ELF-1 (cell line): ENCODE measurements at regions not wholly inside any gene's neighbourhood (a gene's known extent, or its start where the extent isn't known, plus 50 kb on each side); places are given as distances from the start of the nearest gene placed in this dataset.

Experiments used
- DNase-seq: peaks from one replicate; pipeline ENCODE4 v3.0.0-alpha.2; 2016; ENCODE audit warnings: low read depth, low spot score

DNA sequence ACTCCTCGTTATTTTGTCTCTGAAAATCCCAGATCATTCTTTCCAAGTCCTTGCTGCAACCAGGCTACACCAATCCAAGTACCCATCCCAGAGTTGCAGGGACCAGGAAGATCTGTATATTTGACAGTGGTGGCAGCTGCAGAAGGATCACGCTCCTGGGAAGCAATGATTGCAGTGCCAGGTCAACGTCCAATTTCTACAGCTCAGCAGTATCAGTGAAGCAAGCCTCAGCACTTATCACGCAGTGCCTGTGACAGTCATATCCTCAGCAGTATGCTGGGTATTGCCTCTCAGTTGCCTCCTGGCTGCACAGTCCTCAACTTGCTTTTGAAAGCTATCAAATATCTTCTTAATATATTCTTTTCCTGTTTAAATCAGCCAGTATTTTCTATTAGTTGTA, 66.7 kb downstream of the BARHL2 start:
- no peak for DNase-seq

DNA sequence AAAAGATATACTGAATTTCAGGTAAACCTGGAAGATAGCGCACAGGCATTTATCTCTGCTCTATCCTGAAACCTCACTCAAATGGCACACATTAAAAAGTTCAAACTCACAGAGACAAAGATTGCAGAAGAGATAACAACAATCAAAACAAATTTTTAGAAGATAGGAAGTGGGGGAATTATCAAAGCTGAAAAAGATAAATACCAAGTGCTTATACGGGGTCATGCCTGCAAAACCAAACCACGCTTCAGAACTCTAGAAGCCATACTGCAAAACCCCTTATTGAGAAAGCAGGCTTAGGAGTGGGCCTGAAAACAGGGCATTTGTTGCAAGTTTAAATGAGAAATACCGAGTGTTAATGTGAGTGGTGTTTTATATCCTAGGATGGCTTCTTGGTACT, 76.8 kb downstream of the BARHL2 start:
- no peak for DNase-seq

DNA sequence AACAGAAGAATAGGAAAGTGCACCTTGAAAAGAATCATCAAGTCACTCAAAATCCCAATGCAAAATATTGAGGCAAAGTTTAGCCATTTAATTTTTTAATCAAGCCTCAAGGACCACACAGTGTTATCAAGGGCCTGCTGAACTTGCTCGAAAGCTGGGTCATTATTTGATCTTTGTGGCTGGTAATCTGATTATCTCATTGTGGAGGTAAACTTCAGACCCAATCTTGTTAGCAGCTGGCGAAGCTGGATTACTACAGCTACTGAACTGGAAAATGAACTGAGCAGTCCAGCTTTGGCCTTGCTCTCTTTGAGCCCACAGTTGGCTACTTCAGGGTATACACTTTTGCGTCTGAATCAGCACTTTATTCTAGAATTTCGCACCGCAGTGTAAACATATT, 94.4 kb downstream of the BARHL2 start:
- no peak for DNase-seq

DNA sequence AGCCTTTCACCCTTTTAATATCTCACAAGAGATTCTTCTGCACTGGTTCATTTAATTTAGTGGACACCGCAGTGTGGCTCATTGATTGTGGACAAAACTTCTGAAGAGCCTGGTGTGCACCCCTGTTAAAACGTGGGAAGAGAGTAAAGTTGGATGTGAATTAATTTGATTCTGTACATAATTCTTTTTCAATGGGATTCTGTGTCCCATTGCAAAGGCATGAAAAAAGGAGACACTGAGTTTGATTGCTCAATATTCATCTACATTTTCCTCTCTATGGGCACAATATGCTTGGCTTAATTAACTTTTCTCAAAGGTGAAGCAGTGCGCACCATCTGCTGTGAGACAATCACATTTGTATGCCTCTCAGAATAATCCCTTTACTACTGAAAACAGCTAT, 95.1 kb downstream of the BARHL2 start:
- no peak for DNase-seq

DNA sequence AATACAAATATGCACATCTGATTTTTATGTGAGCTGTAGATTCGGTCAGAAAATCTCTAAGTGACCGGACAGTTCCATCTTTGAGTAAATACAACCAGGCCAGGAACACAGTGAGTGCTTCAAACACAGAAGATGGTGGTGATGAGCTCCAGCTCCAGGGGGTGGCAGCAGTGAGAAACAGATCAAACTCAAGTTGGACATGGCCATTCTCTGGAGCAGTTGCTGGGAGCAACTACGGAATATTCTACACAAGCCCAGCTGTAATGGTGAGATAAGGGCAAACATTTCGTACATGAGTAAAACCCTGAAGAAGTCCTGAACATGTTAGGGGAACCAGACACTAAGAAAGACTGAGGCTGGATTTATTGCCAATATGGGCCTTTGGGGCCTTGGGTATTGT, 100.7 kb downstream of the BARHL2 start:
- DNase-seq, result peak; percentile 51

DNA sequence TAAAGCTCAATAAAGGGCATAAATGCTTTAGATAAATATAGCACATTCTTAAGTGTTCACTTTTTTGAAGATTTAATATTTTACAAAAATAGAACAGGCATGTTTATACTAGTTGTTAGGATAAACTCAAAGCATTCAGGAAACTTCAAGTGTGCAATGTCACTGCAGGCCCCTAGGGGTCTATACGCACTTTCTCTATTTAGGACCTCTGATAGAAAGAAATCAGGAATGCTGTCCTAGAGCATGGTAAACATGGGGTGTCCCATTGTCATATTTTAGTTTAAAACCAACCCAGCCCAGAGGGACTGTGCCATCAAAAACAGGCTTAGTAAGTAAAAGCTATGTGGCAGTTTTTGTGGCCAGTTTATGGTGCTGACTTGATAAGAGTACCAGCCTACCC, 102.2 kb downstream of the BARHL2 start:
- no peak for DNase-seq

DNA sequence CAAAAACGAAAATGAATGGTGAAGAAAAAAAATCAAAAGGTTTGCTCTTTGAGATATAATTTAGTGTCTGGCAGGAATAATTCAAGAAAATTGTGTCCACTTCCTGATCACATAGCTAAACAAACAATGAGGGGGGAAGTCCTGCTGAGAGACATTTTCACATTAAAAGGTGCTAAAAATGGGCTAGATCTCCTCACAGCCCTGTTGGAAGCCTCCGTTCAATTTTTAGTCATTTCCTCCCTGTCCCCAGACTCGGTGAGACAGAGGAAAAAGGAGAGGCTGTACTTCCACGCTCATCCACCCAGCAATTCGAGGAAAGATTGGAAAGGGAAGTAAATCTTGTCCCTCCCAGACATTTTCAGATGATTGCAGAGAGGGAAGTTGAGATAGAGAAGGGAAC, 103.7 kb downstream of the BARHL2 start:
- DNase-seq, result no peak

DNA sequence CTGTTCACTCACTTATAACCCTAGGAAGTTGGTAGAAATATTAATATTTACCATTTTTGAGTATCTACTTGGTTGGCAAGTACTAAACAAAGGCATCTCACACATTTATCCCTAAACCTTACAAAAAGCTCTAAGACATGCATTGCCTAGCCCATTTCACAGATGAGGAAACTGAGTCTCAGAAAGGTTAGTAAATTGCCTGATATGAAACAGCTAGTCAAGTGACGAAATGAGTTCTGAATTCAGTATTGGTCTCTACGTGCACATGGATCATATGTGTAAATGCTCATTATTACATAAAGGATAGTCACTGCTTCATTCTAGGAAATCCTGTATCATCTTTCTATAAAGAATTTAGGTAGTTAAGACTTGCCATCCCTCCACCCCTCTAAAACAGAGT, 105.1 kb downstream of the BARHL2 start:
- no peak for DNase-seq

DNA sequence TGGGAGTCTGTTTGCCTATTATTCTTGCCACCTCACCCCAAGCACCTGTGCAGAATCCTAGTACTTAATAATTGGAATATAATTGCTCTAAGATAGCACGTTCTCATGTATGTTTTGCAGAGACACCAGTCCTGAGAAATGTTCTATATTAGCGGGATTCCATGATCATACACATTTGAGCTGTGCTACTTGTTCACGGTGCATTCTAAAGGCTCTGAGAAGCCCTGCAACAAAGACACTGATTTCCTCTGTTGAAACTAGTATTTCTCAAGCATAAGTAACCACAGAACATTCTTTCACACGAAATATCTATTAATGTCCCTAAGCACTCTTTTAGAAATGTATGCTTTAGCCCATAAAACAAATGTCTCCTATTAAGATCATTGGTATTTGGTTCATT, 109.4 kb downstream of the BARHL2 start:
- DNase-seq, result no peak

DNA sequence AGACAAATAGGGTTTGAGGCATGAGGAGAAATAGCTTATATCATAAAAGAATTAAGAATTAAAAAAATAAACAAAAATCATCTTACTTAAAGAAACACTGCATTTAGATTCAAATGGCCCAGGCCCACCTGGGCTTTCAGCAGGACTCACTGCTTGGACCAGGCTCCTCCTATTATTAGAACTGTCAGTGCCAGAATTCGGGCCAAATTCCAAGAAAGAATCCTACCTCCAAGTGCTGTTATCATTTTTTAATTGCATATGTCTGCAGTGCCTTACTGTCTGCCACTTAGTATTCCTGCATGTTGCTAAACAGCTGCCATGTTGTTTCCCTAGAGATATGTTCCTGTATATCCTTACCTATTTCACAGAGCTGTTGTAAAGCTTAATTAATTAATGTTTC, 112.0 kb downstream of the BARHL2 start:
- no peak for DNase-seq

DNA sequence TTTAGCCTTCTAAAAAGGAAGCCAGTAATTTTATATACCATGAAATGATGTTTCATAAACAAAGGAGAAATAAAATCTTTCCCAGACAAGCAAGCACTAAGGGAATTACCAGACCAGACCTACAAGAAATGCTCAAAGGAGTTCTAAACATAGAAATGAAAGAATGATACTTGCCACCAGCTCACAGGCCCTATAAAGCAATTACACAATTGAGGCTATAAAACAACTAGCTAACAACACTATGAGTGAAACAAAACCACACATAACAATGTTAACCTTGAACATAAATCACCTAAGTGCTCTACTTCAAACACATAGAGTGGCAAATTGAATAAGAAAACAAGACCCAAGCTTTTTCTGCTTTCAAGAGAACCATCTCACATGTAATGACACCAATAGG, 123.8 kb downstream of the BARHL2 start:
- no peak for DNase-seq

DNA sequence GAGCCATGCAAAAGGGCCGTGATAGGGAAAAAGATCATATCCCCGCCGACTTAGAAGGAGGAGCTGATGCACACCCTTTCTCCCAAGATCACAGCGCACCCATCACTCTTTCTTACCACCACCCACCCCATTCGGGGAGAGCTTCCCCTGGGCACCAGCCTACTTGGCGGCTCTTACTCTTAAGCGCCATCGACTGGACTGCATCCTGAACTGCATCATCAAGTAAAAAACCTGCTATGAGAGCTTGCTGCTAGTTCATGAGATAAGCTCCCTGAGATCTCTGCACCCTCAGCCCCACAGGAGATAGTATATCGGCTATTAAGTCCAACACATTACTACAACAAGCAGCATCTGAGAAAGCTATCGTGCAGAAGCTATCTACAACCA, 125.1 kb downstream of the BARHL2 start:
- DNase-seq, result peak; percentile 13

DNA sequence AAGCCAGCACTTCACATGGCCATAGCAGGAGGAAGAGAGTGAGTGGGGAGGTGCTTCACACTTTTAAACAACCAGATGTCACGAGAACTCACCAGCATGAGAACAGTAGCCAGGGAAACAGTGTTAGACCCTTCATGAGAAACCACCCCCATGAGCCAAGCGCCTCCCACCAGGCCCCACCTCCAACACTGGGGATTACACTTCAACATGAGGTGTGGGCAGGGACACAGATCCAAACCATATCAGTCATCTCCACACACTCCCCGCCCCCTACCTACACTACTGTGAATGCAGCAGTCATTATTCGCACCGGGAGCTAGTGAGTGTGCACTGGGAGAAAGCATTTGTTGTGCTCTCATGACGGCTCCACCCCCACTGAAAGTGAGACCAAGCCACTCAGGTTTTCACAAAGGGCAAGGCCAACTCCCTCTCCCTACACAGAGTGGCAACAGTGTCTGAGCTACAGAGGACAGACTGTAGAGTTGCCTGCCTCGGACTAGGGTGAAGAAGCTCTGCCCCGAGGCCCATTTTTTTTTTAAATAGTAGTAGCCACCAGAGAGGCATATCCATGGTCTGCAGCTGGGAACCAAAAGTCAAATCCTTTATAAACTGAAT, 125.6 kb downstream of the BARHL2 start:
- DNase-seq, result no peak

DNA sequence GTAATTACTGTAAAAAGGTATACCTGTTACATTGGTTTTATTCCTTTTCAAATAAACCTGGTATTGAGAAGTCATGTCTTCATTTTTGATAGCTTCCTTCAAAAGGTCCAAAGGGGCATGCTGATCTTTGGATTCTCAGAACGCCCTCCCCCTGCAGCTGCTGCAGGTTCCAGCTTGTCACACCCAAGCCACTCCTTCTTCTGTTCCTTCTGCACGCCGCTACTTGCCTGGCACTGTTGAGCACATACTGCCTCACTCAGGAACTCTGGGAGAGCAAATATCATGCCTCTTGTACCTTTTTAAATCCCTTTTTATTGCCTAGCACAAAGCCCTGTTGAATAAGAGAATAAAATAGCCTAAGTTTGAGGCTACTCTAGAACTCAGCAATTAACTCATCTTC, 136.9 kb downstream of the BARHL2 start:
- no peak for DNase-seq

DNA sequence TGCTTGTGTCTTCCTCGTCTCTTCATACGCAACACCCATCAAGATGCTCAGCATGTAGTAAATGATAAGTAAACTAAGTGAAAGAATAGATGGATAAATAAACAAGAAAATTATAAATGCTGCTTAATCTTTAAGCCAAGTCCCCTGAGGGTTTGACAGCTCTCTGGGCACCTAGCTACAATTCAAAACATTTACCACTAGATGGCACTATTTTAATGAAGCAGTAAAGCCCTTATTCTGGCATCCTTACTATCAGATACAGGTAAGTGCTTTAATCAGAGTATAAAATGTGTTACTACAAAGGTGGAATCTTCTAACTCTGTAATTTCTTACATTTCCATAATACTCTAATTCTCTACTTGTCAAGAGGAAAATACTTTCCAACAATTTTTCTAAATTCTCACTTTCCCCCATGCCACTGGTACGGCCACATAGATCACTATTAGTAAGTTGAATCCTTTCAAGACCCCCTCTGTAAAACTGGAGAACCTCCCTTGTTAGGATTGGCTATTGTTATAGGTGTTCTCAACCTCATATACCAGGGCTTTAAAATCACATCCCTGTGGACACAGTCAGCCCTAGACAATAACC, 137.8 kb downstream of the BARHL2 start:
- DNase-seq, result peak; percentile 4

DNA sequence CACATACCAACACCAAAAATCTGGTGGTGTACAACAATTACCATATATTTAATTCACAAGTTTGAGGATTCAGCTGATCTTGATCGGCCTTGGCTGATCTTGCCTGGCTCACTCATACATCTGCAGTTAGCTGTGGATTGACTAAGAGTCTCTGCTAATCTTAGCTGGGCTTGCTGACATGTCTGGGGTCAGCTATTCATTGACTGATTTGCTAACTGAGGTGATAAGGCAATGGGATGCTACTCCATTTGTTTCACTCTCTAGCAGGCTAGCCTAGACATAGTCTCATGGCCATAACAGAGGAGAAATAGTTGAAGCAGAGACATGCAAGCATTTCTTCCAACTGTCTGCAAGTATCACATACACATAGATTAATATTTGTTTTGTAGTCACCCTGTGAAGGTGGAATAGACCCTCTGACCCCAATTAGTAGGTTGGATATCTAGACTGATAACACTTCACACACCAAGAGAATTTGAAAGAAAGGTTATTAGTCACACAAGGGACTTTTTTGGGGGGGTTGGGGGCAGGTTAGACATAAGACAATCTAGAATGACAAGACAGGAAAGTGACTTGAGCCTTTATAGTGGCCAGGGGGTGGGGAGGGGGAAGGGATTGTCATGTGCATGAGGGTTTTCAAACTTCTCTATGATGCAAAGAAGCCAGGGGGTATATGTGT, 142.3 kb downstream of the BARHL2 start:
- DNase-seq, result no peak

DNA sequence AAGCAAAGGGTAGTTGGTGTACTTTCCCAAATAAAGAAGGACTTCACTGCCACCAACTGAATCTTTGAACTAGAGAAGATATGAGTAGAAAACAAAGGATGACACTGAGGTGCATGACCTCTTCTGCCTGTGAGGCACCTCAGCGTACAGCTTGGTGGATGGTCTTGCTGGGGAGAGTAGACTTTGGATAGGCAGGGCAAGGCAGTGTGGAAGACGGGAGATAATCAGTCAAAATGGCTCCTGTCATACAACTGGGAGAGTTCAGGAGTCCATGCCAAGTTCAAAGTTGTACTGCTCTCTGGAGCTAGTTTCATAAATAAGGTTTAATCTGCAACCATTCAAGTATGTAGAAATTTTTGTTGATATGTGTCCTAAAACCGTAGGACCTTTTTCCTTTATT, 143.4 kb downstream of the BARHL2 start:
- DNase-seq, result no peak

DNA sequence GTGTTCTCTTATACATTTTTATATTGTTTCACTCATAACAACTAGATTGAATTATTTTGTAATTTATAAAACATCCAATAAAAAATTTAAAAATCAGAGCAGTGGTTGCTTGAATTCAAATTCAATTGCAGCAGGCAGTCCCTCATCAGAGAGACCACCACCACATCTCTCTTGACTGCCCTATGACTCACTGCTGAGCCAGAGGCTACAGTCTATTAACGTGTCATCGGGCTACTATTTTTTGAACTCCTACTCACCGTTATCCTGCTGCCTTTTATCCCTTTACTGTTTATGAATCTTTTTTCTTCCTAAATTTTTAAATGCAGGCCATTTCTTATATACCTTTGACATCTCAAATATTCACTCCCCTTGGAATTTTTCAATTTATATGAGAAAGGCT, 144.7 kb downstream of the BARHL2 start:
- no peak for DNase-seq

DNA sequence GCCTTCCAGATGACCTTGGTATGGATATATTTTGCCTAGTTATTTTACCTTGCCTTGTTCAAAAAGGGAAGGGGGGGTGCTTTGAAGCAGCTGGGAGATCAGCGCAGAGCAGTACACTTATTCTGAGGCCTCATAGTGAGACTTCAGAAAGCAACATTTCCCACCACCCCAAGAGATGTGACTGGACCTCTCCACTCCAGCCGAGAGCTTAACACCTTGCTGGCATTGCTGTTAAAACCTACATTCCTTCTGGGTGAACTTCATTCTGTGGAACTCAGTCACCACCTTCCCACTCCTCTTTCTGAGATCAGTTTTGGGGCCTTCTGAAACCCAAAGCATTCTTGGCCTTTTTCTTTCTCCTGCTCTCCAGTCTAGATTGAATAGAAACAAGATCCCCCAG, 148.7 kb downstream of the BARHL2 start:
- no peak for DNase-seq

DNA sequence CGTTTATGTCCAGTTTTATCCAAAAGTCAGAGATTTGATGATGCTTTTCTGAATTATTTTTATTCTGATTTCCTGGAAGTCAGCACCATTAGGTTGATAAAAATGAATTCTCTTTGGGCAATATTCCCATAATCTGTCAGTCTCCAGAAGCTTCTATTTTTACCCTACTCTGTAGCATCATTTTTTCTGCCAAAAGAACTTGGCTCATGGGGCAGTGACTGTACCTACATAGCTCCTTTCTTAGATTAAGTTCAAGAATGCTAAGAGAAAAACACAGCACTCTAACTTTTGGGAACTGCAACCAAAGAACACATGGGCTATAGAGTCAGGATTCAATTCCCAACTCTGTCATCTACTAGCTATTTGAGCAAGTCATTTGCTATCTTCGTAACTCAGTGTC, 152.9 kb downstream of the BARHL2 start:
- DNase-seq, result no peak

DNA sequence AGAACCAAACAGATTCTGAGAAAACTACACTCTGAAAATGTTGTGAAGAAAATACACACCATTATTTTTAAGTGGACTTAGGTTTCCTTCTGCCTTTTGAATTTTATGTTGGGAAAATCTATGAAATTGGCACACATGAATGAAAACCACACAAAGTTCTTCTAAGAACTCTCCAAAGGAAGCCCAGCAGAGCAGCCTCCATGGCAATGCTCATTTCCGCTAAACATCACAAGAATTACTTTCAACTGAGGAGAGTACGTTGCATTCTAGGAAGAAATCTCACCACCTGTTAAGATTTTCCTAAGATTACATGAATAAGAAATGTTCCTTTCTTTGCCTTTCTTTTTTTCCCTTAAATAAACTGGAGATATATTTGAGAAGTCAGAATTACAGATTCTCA, 154.2 kb downstream of the BARHL2 start:
- no peak for DNase-seq

DNA sequence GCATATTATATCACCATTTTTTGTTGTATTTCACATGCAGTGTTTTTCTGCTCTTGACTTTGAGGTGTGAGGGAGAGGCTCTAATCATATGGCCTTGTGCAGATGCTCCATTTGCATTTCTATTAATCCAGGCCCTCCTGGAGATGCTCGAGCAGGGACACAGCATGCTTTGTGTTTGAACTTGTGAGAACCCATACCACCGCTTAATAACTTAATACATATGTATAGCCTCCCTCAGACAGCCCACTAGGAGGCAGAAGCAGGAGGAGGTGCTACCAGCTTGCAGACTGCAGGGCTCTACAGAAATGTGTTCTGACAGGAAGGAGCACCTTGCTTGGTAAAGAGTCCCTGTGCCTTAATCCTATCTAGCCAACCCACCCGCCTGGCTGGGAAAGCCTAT, 155.2 kb downstream of the BARHL2 start:
- DNase-seq, result peak; percentile 36

DNA sequence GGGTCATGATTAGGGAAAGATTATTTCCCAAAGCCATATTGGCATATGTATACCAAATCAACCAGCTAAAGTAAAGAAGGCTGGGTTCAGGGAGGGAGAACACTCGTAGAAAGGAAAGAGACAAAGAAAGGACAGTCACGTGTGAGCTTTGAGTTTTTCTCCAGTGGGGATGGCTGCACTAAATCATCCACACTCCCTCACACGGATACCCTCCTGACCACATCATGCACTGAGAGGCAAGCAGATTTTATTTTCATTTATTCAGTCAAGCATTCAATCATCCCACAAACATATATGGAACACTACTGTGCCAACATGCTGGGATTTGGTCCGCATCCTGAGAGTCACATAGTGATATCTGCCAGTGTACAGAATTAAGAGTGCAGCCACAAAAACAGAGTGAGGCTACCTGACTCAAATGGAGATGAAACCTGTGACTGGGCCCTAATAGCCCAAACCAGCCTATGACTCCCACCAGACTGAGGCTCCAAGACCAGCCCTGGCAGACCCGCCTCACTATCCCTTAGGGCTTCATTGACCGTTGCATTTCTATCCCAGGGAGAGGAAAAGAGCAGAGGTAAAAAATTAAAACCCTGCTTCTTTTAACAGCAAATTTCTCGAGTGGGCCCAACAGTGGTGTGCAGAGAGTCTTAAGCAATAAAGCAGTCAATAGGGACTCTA, 155.9 kb downstream of the BARHL2 start:
- peak; percentile 4 for DNase-seq
